ENCODE measurements at regions not wholly inside any gene's neighbourhood (a gene's known extent, or its start where the extent isn't known, plus 50 kb on each side); places are given as distances from the start of the nearest gene placed in this dataset.

DNA sequence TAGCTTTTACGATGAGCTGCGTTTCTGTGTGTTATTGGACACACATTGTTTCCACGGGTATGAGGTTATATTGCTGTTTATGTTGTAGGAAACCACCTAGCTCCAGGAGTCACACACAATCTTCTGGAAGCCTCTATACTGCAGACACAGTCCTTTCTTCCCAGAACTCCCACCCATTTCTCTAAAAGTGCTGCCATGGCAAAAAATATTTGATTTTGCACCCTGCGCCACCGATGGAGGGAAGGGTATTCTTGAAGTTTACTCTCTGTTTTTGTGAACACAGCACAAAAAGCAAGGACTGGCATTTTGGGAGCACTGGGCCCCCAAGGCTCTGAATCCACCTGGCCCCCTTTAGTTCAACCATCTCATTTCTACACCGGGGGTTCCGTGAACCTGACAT lies 187.5 kb downstream of the ICE1 start:
- Mint-ChIP-seq H3K4me3 (ENCODE audit: low read depth, unreplicated experiment) (no peak overlapping the region), H3K27ac (ENCODE audit: unreplicated experiment) (no peak overlapping the region), H3K27me3 (ENCODE audit: unreplicated experiment) (no peaks in the 10 kb centered on the region), H3K4me1 (ENCODE audit: low read depth, unreplicated experiment) (no peaks in the 10 kb centered on the region), H3K36me3 (ENCODE audit: insufficient read depth, unreplicated experiment) (no peaks in the 10 kb centered on the region), H3K9me3 (ENCODE audit: low read depth, unreplicated experiment) (no peaks in the 10 kb centered on the region)
- intact Hi-C loops (cut with micrococcal nuclease; ENCODE audit: unreplicated experiment) = no loop called here
- TF ChIP-seq CTCF (IDR thresholded peaks at IDR 0.05; ENCODE audit: unreplicated experiment) = no peak
- DNase-seq = no peak
- CTCF ChIA-PET = no interaction called here
- no TSS peak for BruUV-seq (replicated peaks)

- Mint-ChIP-seq H3K9me3 (ENCODE audit: low read depth, unreplicated experiment) (peaks cover 10% of the 10 kb centered on the region), H3K4me3 (ENCODE audit: low read depth, unreplicated experiment) (no peak overlapping the region), H3K36me3 (ENCODE audit: insufficient read depth, unreplicated experiment) (no peaks in the 10 kb centered on the region), H3K27me3 (ENCODE audit: unreplicated experiment) (no peaks in the 10 kb centered on the region), H3K27ac (ENCODE audit: unreplicated experiment) (no peak overlapping the region), H3K4me1 (ENCODE audit: low read depth, unreplicated experiment) (no peaks in the 10 kb centered on the region)
- DNase-seq = no peak
- CTCF ChIA-PET = no interaction called here
- no TSS peak for BruUV-seq (replicated peaks)
- no peak for TF ChIP-seq CTCF (IDR thresholded peaks at IDR 0.05; ENCODE audit: unreplicated experiment)
- intact Hi-C loops (cut with micrococcal nuclease; ENCODE audit: unreplicated experiment) = no loop called here
Measured at GRCh38 chr5:5605170-5605764, 182.8 kb downstream of the ICE1 start.

DNA sequence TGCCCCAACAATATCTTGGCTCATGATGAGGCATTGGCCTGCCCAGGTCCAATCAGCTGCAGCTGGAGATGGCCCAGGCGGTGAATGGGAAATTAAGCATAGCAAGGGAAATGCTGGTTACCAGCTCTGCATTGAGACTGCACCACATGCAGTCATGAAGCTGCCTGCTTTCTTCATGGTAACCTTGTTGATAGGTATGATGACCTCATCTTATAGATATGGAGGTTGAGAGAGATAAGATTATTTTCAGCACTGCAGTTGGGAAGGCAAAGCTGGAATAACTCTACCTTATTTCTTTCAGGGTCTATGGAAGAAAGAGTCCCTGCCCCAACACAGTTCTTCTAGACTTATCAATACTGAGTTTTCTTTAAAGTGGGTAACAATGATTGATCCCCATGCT lies 180.1 kb downstream of the ICE1 start:
- Mint-ChIP-seq H3K4me3 (ENCODE audit: low read depth, unreplicated experiment) (no peak overlapping the region), H3K27ac (ENCODE audit: unreplicated experiment) (no peak overlapping the region), H3K9me3 (ENCODE audit: low read depth, unreplicated experiment) (peaks cover 14% of the 10 kb centered on the region), H3K36me3 (ENCODE audit: insufficient read depth, unreplicated experiment) (no peaks in the 10 kb centered on the region), H3K4me1 (ENCODE audit: low read depth, unreplicated experiment) (no peaks in the 10 kb centered on the region), H3K27me3 (ENCODE audit: unreplicated experiment) (no peaks in the 10 kb centered on the region)
- TF ChIP-seq CTCF (IDR thresholded peaks at IDR 0.05; ENCODE audit: unreplicated experiment) = no peak
- DNase-seq = no peak
- intact Hi-C loops (cut with micrococcal nuclease; ENCODE audit: unreplicated experiment) = no loop called here
- BruUV-seq (replicated peaks) = no TSS peak
- CTCF ChIA-PET = no interaction called here

DNA sequence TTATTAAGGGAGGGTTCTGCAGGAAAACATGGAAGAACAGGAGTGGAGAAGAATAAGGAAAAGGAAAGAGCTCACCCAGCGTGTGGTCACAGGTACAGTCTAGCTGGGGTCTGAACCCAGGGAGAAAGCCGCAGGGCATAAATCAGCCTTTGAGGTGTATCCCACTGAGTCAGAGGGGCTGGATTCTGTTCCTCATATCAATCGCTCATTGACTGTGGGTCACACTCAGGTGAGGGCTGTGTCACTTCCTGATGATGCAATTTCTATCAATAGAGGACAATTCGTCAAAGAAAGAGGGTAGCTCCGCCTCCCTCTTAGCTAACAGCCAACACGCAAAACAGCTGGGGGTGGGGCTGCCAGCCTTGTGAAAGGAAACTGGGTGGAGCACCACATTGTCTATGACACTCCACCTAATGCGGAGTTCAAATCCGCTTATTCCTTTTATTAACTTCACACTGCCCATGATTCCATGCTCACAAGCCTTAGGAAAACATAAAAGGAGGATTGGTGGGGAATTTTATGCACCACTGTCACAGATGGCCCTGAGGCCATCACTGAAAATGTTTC lies 176.2 kb downstream of the ICE1 start:
- intact Hi-C loops (cut with micrococcal nuclease; ENCODE audit: unreplicated experiment) = no loop called here
- no peaks in the 10 kb centered on the region for H3K27me3 Mint-ChIP-seq (ENCODE audit: unreplicated experiment)
- CTCF ChIA-PET = no interaction called here
- no peaks in the 10 kb centered on the region for H3K4me1 Mint-ChIP-seq (ENCODE audit: low read depth, unreplicated experiment)
- H3K9me3 Mint-ChIP-seq (ENCODE audit: low read depth, unreplicated experiment) = peaks cover 18% of the 10 kb centered on the region
- DNase-seq = peak; percentile 65
- no peak for TF ChIP-seq CTCF (IDR thresholded peaks at IDR 0.05; ENCODE audit: unreplicated experiment)
- BruUV-seq (replicated peaks) = no TSS peak
- no peaks in the 10 kb centered on the region for H3K36me3 Mint-ChIP-seq (ENCODE audit: insufficient read depth, unreplicated experiment)
- peak overlapping the region; percentile 72 for H3K27ac Mint-ChIP-seq (ENCODE audit: unreplicated experiment)
- H3K4me3 Mint-ChIP-seq (ENCODE audit: low read depth, unreplicated experiment) = no peak overlapping the region

Data from Calu3 (cell line).